Right lobe of liver (tissue), 6 donors: ENCODE measurements at regions not wholly inside any gene's neighbourhood (a gene's known extent, or its start where the extent isn't known, plus 50 kb on each side); places are given as distances from the start of the nearest gene placed in this dataset.
"Not testable (repeated sequence)": the region's sequence is repeated elsewhere in the genome, so short reads cannot be mapped to it uniquely, and the experiment has no call there.

Experiments used
- ATAC-seq, 4 donors: fragments of 200-7000 bp; cut with Tn5 transposase; one replicate each; pipeline ENCODE4 v1.9.1; 2020; ENCODE audit warnings: mild to moderate bottlenecking in 4 of 4, moderate library complexity in 4 of 4
- DNase-seq, 3 donors: peaks; one replicate each; pipeline ENCODE4 v3.0.0-alpha.2; 2020
- H3K27ac ChIP-seq, 3 donors: fragments of 200-600 bp; one replicate each; pipeline ENCODE4 v1.8.0; 2022
- H3K27me3 ChIP-seq, 2 donors: fragments of 200-600 bp; one replicate each; pipeline ENCODE4 v1.8.0; 2022
- H3K36me3 ChIP-seq, 4 donors: fragments of 200-600 bp; sonication (generic) in 1 of 4; one replicate each; pipeline versions ENCODE4 v1.5.1 to v1.8.0; 2017 to 2022; ENCODE audit warnings: control low read depth in 1 of 4
- H3K4me1 ChIP-seq, 4 donors: fragments of 200-600 bp; sonication (generic) in 1 of 4; one replicate each; pipeline versions ENCODE4 v1.5.1 to v1.8.0; 2017 to 2022; ENCODE audit warnings: control low read depth in 1 of 4
- H3K4me3 ChIP-seq, 3 donors: fragments of 200-600 bp; one replicate each; pipeline ENCODE4 v1.8.0; 2022
- H3K9me3 ChIP-seq, 4 donors: fragments of 200-600 bp; sonication (generic) in 1 of 4; one replicate each; pipeline versions ENCODE4 v1.5.1 to v1.8.0; 2017 to 2022; ENCODE audit warnings: control low read depth in 1 of 4
- POLR2A ChIP-seq: fragments of 450-650 bp; IDR thresholded peaks from one replicate; pipeline ENCODE4 v1.6.1; 2017; ENCODE audit warnings: antibody characterized with exemption, mild to moderate bottlenecking
- WGBS: methylation state at CpG from one replicate; pipeline ENCODE4 v1.1.6; 2018; ENCODE audit warnings: low coverage, low lambda C conversion rate; ENCODE audit not compliant: insufficient coverage; ENCODE audit errors: missing lambda C conversion rate; 5-methylcytosine and 5-hydroxymethylcytosine counted together
- intact Hi-C, 2 donors: fragments of 100-400 bp; cut with DNase I; formaldehyde crosslinking; loops; one replicate each; pipeline versions ENCODE4 v1.11.2 to v1.14.1; 2022
- TF ChIP-seq, protein P1 (sequence below), 4 donors: fragments of 200-600 bp in 3 of 4; fragments of 450-650 bp in 1 of 4; IDR thresholded peaks; one replicate each; pipeline versions ENCODE4 v1.5.1 to v1.8.0; 2016 to 2022; ENCODE audit warnings: antibody characterized with exemption in 4 of 4, mild to moderate bottlenecking in 2 of 4
- donor health status: DM: no; HTN: yes; CAD: no.
- donor health status: DM: no; HTN: no; CAD: no.
- donor health status: DM: no; HTN: no; CAD: no.
- donor health status: DM: no; HTN: yes; CAD: no.
- donor health status: DM: no; HTN: yes; CAD: no.

DNA sequence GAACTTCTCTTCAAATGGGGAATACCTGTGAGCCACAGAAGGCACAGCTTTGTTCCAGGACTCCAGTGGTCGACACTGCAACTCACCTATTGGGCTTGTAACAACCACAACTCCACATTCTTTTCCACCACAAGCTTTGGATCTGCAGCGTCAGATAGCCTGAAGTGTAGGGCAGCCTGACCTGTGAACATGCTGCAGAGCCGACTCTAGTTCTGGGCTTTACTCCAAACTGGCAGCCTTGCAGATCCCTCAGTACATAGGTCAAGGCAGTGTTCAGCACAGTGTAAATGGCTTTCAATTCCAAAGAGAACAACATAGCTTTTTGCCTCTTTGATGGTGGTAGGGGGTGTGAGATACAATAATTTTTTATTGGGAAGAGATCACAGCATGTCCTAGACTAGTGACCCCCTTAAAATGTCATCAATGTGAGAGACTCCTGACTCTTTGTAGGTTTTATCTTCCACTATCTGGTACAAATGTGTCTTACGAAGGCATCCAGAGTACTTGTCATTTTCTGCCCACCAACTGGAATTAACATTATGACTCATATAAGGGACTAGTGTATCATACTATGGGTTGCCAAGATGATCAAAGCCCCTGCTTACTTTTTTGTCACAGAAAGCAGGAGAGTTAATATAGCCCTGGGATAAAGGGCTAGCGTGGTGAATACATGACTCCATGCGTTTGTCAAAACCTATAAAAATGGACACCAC lies 149.8 kb downstream of the COPS8 start:
- 73% methylated on average over 5 of the region's 6 CpGs for WGBS
- peak; percentile 98 to 100 (median 99) for ATAC-seq
- no peak overlapping the region for H3K4me3 ChIP-seq

DNA sequence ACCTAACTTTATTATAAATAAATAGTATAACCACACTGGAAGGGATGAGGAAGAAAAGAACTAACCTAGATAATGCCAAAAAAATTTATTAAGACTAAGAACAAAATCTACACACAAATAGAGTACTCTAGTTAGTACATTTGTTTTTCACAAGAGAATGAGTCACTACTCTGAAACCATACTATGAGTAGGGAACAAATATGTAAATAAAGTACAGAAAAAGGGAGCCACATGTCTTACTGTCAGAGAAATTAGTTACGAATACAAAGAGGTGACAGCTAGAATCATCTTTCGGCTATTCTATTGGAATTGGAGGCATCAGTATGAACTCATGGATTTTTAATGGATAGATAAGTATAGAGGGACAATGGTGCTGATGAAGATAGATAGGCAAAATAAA lies 150.5 kb downstream of the COPS8 start:
- Histone ChIP-seq H3K27me3 (no peaks in the 10 kb centered on the region), H3K4me1 (peaks cover 0 to 4% (median 0%) of the 10 kb centered on the region in 4 donors), H3K36me3 (no peaks in the 10 kb centered on the region), H3K27ac (no peak overlapping the region), H3K4me3 (no peak overlapping the region), H3K9me3 (no peaks in the 10 kb centered on the region)
- WGBS: 81% methylated on average over 2 of the region's 2 CpGs
- ATAC-seq (no peak), DNase-seq (no peak)
- intact Hi-C loops: no loop called here
- TF ChIP-seq, protein P1, sequence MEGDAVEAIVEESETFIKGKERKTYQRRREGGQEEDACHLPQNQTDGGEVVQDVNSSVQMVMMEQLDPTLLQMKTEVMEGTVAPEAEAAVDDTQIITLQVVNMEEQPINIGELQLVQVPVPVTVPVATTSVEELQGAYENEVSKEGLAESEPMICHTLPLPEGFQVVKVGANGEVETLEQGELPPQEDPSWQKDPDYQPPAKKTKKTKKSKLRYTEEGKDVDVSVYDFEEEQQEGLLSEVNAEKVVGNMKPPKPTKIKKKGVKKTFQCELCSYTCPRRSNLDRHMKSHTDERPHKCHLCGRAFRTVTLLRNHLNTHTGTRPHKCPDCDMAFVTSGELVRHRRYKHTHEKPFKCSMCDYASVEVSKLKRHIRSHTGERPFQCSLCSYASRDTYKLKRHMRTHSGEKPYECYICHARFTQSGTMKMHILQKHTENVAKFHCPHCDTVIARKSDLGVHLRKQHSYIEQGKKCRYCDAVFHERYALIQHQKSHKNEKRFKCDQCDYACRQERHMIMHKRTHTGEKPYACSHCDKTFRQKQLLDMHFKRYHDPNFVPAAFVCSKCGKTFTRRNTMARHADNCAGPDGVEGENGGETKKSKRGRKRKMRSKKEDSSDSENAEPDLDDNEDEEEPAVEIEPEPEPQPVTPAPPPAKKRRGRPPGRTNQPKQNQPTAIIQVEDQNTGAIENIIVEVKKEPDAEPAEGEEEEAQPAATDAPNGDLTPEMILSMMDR (IDR thresholded peaks at IDR 0.05): no peak
- TF ChIP-seq POLR2A: no peak

More for the DNA sequence above, 149.8 kb downstream of the COPS8 start:
- H3K27ac ChIP-seq: no peak overlapping the region
- no peaks in the 10 kb centered on the region for H3K27me3 ChIP-seq
- H3K9me3 ChIP-seq: no peaks in the 10 kb centered on the region
- peak; percentile 61 to 84 (median 72) for DNase-seq
- intact Hi-C loops: no loop called here
- H3K4me1 ChIP-seq: peaks cover 0 to 4% (median 0%) of the 10 kb centered on the region in 4 donors
- no peaks in the 10 kb centered on the region for H3K36me3 ChIP-seq
- TF ChIP-seq POLR2A: no peak
- TF ChIP-seq, protein P1 (IDR thresholded peaks at IDR 0.05): no peak

DNA sequence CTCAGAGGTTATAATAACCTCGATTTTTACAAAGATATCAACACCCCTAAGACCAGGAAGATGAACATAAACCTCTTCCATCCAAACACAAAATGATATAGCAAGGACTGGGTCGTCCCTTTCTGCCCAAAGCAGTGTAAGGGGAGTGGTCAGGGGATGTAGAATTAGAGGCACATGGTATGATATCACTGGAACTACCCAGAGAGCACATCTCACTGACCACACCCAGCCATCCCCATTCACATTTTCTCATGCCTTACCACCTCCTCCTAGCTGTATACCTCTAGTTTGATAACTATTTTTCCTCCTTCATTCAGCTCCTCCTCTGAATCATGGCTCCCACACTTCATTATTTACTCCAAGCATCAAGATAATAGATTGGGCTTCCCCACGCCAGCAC lies 152.6 kb downstream of the COPS8 start:
- WGBS: 28% methylated on average over 3 of the region's 3 CpGs

DNA sequence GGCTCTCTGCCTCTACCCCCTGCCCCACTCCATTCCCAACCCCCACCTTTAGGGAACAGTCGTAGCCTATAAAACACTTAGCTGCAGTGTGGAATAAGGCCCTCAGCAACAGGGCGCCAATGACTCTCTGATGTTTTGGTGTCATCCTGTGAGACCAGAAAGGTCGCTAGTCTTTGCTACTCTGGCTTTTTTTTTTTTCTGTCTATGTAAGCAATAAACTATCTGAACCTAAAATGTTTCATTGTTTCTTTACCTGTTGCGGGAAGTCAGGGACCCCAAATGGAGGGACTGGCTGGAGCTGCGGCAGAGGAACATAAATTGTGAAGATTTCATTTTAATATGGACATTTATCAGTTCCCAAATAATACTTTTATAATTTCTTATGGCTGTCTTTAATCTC lies 154.6 kb downstream of the COPS8 start:
- H3K4me1 ChIP-seq: peaks cover 0 to 4% (median 0%) of the 10 kb centered on the region in 4 donors
- TF ChIP-seq POLR2A: no peak
- TF ChIP-seq, protein P1 (IDR thresholded peaks at IDR 0.05): no peak
- no peak overlapping the region for H3K27ac ChIP-seq
- H3K9me3 ChIP-seq: no peaks in the 10 kb centered on the region
- ATAC-seq: no peak
- no peak for DNase-seq
- whole genome bisulfite sequencing: 89% methylated on average over 4 of the region's 5 CpGs
- H3K36me3 ChIP-seq: no peaks in the 10 kb centered on the region
- H3K4me3 ChIP-seq: no peak overlapping the region
- H3K27me3 ChIP-seq: no peaks in the 10 kb centered on the region
- intact Hi-C loops: no loop called here

More for the DNA sequence above, 152.6 kb downstream of the COPS8 start:
- ATAC-seq: no peak
- H3K36me3 ChIP-seq: no peaks in the 10 kb centered on the region
- H3K4me1 ChIP-seq: peaks cover 0 to 4% (median 0%) of the 10 kb centered on the region in 4 donors
- no peak for DNase-seq
- no peaks in the 10 kb centered on the region for H3K27me3 ChIP-seq
- intact Hi-C loops: no loop called here
- no peaks in the 10 kb centered on the region for H3K9me3 ChIP-seq
- TF ChIP-seq, protein P1 (IDR thresholded peaks at IDR 0.05): no peak
- TF ChIP-seq POLR2A: no peak
- no peak overlapping the region for H3K27ac ChIP-seq
- H3K4me3 ChIP-seq: no peak overlapping the region

DNA sequence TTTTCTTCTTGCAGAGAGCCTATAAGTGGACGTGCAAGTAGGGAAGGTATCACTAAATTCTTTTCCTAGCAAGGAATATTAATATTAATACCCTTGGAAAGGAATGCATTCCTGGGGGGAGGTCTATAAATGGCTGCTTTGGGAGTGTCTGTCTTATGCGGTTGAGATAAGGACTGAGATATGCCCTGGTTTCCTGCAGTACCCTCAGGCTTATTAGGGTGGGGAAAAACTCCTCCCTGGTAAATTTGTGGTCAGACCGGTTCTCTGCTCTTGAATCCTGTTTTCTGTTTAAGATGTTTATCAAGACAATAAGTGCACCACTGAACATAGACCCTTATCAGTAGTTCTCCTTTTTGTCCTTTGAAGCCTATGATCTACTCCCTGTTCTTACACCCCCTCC lies 155.2 kb downstream of the COPS8 start:
- WGBS: 39% methylated on average over 2 of the region's 3 CpGs
- DNase-seq, H3K4me1 ChIP-seq, H3K9me3 ChIP-seq, ATAC-seq, intact Hi-C loops, H3K27me3 ChIP-seq, H3K27ac ChIP-seq, H3K36me3 ChIP-seq, H3K4me3 ChIP-seq: not testable (repeated sequence)
